ENCODE measurements at regions not wholly inside any gene's neighbourhood (a gene's known extent, or its start where the extent isn't known, plus 50 kb on each side); places are given as distances from the start of the nearest gene placed in this dataset.
"Not testable (repeated sequence)": the region's sequence is repeated elsewhere in the genome, so short reads cannot be mapped to it uniquely, and the experiment has no call there.

- no peak for DNase-seq (ENCODE audit: low spot score)
Observed at GRCh38 chr4:3648195-3648594, 116.0 kb upstream of the LRPAP1 start.

- no peak for DNase-seq (ENCODE audit: low spot score)
Observed at GRCh38 chr4:3647421-3647820, 115.2 kb upstream of the LRPAP1 start.

- DNase-seq (ENCODE audit: low spot score), result no peak
Observed at GRCh38 chr4:3645711-3646679, 113.8 kb upstream of the LRPAP1 start.

- DNase-seq (ENCODE audit: low spot score), result no peak
Observed at GRCh38 chr4:3644849-3645627, 112.8 kb upstream of the LRPAP1 start.

- no peak for DNase-seq (ENCODE audit: low spot score)
Observed at GRCh38 chr4:3643518-3644433, 111.6 kb upstream of the LRPAP1 start.

GRCh38 chr4:3642806-3643517 is 110.7 kb upstream of the LRPAP1 start:
- no peak for DNase-seq (ENCODE audit: low spot score)

- DNase-seq (ENCODE audit: low spot score), result no peak
Observed at GRCh38 chr4:3642056-3642630, 109.9 kb upstream of the LRPAP1 start.

- DNase-seq (ENCODE audit: low spot score), result no peak
Observed at GRCh38 chr4:3641501-3641900, 109.3 kb upstream of the LRPAP1 start.

- no peak for DNase-seq (ENCODE audit: low spot score)
Observed at GRCh38 chr4:3640587-3640962, 108.4 kb upstream of the LRPAP1 start.

GRCh38 chr4:3639613-3640586 is 107.7 kb upstream of the LRPAP1 start:
- DNase-seq (ENCODE audit: low spot score), result no peak

GRCh38 chr4:3638080-3638795 is 106.0 kb upstream of the LRPAP1 start:
- DNase-seq (ENCODE audit: low spot score), result no peak

- DNase-seq (ENCODE audit: low spot score), result no peak
Observed at GRCh38 chr4:3637326-3638016, 105.2 kb upstream of the LRPAP1 start.

GRCh38 chr4:3636646-3637320 is 104.6 kb upstream of the LRPAP1 start:
- no peak for DNase-seq (ENCODE audit: low spot score)

- not testable (repeated sequence) for DNase-seq (ENCODE audit: low spot score)
Observed at GRCh38 chr4:3636020-3636419, 103.8 kb upstream of the LRPAP1 start.

GRCh38 chr4:3634894-3635820 is 102.9 kb upstream of the LRPAP1 start:
- no peak for DNase-seq (ENCODE audit: low spot score)

- no peak for DNase-seq (ENCODE audit: low spot score)
Observed at GRCh38 chr4:3634281-3634857, 102.1 kb upstream of the LRPAP1 start.
